ENCODE measurements at regions not wholly inside any gene's neighbourhood (a gene's known extent, or its start where the extent isn't known, plus 50 kb on each side); places are given as distances from the start of the nearest gene placed in this dataset.

DNA sequence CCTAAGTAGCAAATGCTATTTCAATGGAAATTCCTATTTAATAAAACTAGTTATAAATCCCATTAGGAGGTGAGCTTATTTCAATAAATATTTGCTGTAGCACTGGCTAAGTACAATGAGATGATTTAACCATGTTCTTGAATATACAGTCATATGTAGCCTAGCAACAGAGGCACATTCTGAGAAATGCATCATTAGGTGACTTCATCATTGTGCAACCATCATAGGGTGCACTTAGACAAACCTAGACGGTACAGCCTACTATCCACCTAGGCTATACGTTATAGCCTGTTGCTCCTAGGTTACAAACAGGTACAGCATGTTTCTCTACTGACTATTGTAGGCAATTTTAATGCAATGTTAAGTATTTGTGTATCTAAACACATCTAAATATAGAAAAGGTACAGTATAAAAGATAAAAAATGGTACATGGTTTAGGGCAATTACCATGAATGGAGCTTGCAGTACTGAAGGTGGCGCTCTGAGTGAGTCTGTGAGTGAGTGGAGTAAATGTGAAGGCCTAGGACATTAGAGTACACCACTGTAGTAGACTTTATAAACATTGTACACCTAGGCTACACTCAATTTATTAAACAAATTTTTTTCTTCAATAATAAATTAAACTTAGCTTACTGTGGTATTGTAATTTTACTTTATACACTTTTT, 350.1 kb downstream of the CASP12 start:
- H3K4me1 ChIP-seq = no peaks in the 10 kb centered on the region
- H3K27me3 ChIP-seq = no peaks in the 10 kb centered on the region
- TF ChIP-seq, protein P1, sequence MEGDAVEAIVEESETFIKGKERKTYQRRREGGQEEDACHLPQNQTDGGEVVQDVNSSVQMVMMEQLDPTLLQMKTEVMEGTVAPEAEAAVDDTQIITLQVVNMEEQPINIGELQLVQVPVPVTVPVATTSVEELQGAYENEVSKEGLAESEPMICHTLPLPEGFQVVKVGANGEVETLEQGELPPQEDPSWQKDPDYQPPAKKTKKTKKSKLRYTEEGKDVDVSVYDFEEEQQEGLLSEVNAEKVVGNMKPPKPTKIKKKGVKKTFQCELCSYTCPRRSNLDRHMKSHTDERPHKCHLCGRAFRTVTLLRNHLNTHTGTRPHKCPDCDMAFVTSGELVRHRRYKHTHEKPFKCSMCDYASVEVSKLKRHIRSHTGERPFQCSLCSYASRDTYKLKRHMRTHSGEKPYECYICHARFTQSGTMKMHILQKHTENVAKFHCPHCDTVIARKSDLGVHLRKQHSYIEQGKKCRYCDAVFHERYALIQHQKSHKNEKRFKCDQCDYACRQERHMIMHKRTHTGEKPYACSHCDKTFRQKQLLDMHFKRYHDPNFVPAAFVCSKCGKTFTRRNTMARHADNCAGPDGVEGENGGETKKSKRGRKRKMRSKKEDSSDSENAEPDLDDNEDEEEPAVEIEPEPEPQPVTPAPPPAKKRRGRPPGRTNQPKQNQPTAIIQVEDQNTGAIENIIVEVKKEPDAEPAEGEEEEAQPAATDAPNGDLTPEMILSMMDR (IDR thresholded peaks at IDR 0.05) = no peak
- H3K36me3 ChIP-seq = no peaks in the 10 kb centered on the region
- ATAC-seq (no peak), DNase-seq (no peak)
- H3K27ac ChIP-seq = no peak overlapping the region
- no peak overlapping the region for H3K4me3 ChIP-seq
- H3K9me3 ChIP-seq = no peaks in the 10 kb centered on the region
- intact Hi-C loops (cut with DNase I) = no loop called here

DNA sequence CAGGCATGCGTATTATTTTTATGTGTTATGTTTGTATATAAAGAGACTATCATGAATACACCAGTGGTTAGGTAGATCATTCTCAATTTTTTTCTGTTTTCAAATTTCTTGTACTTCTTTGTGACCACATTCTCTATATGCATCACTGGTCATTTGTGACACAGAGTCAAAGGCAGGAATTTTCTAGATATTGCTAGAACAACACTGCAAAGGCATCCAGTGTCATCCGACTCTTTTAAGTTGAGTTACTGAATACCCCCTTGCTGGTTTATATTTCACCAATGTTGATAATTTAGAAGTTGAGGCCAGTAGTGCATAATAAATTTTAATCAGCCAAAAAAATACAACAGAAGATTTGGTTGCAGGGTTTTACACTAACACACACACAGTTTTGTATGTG, 351.8 kb downstream of the CASP12 start:
- intact Hi-C loops (cut with DNase I) = no loop called here
- DNase-seq = no peak

DNA sequence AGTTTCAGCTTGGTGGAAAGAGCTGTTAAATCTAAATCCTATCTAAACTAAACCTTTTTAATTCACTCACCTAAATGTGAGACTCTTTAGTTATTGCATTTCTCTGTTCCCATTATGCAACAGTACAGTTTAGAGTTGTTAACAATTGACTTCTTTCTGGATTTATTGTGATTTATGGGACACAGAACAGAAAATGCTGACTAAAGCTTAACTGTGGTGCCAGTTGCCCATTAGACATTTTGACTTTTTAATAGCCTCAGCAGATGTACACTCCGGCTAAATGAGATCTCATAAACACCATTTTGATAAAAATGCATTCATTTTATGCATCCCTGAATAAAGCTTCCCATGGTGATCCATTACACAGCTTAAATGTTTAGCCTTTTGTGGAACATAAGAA, 356.6 kb downstream of the CASP12 start:
- intact Hi-C loops (cut with DNase I) = no loop called here
- DNase-seq (no peak), ATAC-seq (no peak)
- TF ChIP-seq, protein P1 (IDR thresholded peaks at IDR 0.05) = no peak
- H3K27me3 ChIP-seq = no peaks in the 10 kb centered on the region
- H3K4me1 ChIP-seq = no peaks in the 10 kb centered on the region
- no peaks in the 10 kb centered on the region for H3K9me3 ChIP-seq
- no peak overlapping the region for H3K4me3 ChIP-seq
- no peak overlapping the region for H3K27ac ChIP-seq
- H3K36me3 ChIP-seq = no peaks in the 10 kb centered on the region

More for the DNA sequence above, 351.8 kb downstream of the CASP12 start:
- Histone ChIP-seq H3K4me1 (no peaks in the 10 kb centered on the region), H3K27me3 (no peaks in the 10 kb centered on the region), H3K4me3 (no peak overlapping the region), H3K9me3 (no peaks in the 10 kb centered on the region), H3K27ac (no peak overlapping the region), H3K36me3 (no peaks in the 10 kb centered on the region)
- ATAC-seq = no peak
- TF ChIP-seq, protein P1 (IDR thresholded peaks at IDR 0.05) = no peak

DNA sequence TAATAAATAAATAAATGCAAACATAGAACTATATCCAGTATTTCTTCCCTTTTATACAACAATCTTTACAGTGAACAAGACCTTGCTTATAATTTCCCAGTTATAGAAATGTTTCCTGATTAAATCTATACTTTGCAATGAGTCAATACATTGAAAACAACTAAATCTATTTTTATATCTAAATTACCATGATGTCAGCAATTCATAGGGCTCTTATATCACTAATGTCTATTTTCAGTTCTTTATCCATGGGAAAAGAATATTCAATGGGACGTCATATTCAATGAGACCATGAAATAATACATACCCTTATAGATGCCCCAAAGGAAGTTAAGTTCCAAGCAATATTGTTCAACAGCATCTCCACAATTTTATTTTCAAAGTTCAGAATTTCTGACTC, 359.9 kb downstream of the CASP12 start:
- H3K4me1 ChIP-seq = no peaks in the 10 kb centered on the region
- no peaks in the 10 kb centered on the region for H3K36me3 ChIP-seq
- H3K27ac ChIP-seq = no peak overlapping the region
- DNase-seq (no peak), ATAC-seq (no peak)
- H3K9me3 ChIP-seq = no peaks in the 10 kb centered on the region
- TF ChIP-seq, protein P1 (IDR thresholded peaks at IDR 0.05) = no peak
- no peak overlapping the region for H3K4me3 ChIP-seq
- no peaks in the 10 kb centered on the region for H3K27me3 ChIP-seq
- intact Hi-C loops (cut with DNase I) = no loop called here

DNA sequence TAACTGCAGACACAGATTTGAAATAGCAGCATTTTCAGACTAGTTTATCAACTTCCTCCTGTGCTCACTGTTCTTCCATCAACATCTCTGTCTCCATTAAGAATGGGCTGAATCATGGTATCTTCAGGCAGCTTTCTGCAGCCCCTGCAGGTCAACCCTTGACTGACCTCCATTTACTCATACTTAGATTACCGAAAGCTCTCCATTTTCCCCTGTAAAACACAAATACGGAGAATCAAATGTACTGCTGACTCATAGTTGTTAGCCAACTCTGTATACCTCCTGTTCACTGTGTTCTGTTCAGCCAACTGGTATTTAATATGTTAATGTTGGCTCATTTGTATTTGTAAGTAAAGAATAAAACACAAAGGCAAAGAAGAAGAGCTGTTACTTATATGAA, 364.0 kb downstream of the CASP12 start:
- Histone ChIP-seq H3K27me3 (no peaks in the 10 kb centered on the region), H3K36me3 (no peaks in the 10 kb centered on the region), H3K4me1 (no peaks in the 10 kb centered on the region), H3K9me3 (no peaks in the 10 kb centered on the region), H3K4me3 (no peak overlapping the region), H3K27ac (no peak overlapping the region)
- ATAC-seq = no peak
- intact Hi-C loops (cut with DNase I) = no loop called here
- no peak for DNase-seq
- TF ChIP-seq, protein P1 (IDR thresholded peaks at IDR 0.05) = no peak

All from left lung (tissue), 4 donors.